HG03354 (cell line): ENCODE measurements at regions not wholly inside any gene's neighbourhood (a gene's known extent, or its start where the extent isn't known, plus 50 kb on each side); places are given as distances from the start of the nearest gene placed in this dataset.

Experiments used
- ATAC-seq: cut with Tn5 transposase; IDR thresholded peaks from one replicate; pipeline ENCODE4 v1.9.1; 2021; ENCODE audit warnings: mild to moderate bottlenecking; ENCODE audit not compliant: unreplicated experiment, poor library complexity, severe bottlenecking

GRCh38 chr17:79201119-79201518 lies 126.5 kb downstream of the ENGASE start:
- ATAC-seq = no peak

DNA sequence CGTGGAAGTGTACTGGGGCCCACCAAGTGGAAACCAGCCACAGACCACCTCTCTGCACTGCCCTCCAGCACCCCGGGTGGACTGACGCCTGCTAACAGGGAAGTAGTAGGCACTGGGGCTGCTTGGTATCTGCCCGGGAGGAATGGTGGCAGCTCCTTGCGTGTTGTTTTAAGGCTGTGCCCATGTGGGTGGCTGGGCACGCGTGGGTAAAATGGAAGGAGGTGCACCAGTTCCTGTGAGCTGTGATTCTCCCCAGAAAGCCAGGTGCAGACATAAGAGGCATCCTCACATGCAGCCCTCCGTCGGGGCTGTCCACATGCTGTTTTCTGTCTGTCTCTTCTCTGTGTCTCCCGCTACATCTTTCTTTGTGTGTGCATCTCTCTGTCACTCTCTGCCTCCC lies 122.3 kb downstream of the ENGASE start:
- no peak for ATAC-seq

GRCh38 chr17:79192503-79193351 lies 118.1 kb downstream of the ENGASE start:
- no peak for ATAC-seq

DNA sequence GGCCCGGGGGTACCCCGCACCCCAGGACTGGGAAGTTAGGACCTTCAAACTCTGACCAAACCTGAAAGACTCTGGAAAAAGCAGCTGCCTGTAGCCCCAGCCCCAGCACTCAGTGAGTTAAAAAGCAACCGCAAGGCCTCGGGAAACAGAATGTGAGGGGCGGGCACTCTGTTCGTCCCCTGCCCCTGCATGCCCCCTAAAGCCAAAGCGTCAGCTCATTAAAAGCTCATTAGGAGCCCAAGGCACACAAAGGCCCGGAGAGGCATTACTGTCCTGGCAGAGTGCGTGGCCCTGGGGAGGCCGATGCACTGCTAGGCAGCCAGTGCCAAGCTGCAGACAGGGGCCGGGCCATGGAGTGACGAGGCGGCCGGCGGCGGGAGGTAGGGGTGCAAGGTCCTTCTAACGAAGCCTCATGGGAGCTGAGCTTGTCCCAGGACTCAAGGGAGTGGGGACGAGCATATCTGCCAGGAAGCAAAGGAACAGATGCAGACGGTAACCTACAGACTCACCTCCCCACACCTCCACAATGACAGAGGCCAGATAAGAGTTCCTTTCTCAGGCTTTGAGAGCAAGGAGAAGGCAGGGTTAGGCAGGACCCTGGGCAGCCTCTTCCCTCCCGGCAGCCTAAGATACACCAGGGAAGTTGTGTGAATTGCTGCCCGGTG lies 116.8 kb downstream of the ENGASE start:
- no peak for ATAC-seq

DNA sequence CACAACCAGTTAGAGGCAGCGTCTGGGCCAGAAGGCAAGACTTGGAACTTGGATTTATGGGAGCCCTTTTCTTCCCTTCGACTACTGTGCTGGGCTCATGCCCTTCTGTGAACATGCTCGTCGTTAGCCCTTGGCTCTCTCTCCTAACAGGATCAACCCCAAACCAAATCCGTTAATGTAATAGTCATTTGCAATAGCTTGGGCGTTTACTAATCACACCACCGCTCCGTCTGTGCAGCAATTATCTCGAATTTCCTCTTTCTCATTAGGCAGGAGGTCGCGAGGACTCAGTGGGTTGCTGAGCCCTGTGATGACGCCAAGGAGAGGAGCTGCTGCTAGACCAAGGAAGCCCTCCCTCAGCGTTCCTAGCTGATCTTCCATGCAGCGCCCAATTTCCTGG lies 114.7 kb downstream of the ENGASE start:
- ATAC-seq = no peak

DNA sequence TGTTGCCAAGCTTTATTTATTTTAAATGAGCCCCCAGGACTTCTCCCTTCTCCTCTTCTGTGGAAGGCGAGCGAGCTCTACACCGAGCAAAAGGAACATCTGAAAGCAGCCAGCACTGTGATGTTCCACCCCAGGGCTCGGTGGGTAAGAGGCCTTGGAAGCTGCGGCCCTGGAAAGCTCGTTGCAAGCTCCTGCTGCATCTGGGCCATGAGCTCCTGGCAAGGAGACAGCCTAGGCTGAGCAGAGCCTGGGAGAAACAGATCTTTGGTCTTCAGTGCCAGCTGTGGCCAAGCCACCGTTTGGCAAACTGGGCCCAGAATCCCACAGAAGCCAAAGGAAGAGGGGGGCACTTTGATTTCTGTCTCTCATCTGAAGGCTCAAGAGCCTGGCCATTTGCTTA lies 114.1 kb downstream of the ENGASE start:
- ATAC-seq = no peak

DNA sequence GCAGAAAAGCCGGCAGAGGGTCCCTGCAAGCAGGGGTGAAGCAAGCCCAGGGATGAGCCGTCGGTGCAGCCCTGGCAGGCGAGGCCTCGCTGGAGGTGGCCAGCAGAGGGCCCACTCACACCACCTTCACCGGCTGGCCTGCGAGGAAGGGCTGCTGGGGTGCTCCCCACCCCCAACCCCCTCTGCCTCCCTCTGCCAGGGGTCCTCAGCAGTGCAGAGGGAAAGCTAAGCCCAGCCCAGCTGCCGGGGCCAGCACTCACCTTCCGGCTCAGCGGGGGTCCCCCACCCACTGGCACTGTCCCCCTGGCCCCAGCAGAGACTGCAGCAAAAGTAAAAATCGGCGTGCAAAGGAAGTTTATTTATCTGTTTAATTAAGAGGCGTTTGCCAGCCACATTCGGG lies 113.4 kb downstream of the ENGASE start:
- ATAC-seq = no peak

DNA sequence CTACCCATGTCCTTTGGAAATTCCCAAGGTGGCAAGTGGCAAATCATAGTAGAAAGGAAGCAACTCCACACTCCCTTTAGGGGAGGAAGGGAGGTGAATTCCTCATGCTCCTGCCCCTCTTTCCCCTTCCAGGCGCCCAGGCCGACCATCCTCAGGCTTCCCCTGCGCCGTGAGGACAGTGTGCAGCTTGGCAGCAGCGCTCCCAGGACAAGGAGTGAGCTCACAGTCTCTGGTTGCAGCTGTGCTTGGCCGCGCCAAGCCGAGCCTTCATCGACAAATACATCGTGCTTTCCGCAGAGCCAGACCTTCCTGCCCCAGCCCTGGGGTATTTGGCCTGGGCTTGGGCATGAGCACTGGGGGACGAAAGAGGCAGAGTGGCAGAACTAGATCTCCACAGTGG lies 112.6 kb downstream of the ENGASE start:
- ATAC-seq = no peak

GRCh38 chr17:79186406-79186805 lies 111.8 kb downstream of the ENGASE start:
- no peak for ATAC-seq

DNA sequence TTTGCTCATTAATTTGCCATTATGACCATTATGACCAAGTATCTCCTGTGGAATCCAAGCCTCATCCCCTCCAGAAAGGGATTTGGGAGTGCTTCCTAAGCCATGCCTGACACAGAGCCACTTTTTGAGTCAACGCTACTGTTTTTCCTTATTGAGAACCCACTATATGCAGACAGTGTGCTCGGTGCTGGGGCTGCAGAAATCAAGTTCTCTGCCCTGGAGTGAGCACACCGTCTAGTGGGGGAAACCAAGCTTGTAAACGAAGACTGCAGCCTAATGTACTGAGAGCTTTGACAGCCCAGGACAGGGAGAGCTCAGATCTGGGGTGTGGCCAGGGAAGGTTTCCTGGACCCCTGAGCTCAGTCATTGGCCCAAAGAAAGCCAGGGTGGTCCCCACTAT lies 111.0 kb downstream of the ENGASE start:
- no peak for ATAC-seq

GRCh38 chr17:79184219-79184618 lies 109.6 kb downstream of the ENGASE start:
- no peak for ATAC-seq

DNA sequence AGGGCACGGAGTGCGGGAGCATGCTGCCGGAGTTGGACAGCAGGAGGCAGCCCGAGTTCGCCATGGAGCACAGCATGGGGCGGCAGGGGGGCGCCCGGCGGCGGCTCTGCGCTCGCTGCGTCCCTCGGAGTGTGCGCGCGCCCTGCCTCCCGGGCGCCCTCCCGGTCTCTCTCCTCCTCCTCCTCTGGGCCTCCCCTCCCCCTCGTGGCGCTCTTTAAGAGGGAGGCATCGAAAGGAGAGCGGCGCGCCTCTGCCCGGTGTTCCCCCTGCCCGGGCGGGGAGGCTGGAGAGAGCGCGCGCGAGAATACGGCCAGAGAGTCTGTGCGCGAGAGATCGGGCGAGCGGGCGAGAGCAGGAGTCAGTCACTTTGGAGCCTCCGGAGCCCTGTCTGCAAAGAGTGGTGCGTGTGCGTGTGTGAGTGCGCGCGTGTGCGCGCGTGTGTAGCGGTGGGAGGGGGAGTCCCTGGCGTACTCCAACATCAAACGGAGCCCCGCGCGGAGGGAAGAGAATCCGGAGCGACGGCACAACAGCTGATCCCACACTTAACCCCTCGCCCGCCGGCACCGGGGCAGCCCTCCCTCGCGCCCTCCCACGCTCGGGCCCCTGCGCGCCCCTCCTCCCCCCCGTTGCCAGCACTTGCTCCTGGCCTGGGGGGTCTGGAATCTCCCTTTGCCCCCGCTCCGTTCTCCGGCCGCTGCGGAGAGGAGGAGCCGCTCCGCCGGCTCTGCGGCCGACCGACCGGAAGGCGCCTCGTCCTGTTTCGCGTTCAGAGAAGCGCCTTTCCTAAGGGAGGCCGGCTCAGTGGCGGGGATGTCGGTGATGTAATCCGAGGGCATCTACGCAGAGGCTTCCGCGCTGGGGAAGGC lies 108.9 kb downstream of the ENGASE start:
- no peak for ATAC-seq

DNA sequence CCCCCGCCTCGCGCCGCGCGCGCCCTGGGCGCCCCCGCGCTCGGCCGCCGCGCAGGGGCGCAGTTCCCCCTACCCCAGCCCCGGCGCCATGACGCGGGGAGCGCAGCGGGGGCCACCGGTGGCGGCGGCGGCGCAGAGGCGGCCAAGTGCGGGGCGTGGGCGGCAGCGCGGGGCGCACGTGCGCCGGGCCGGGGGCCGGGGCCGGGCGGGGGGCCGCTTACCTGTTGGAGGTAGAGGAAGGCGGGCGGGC lies 108.3 kb downstream of the ENGASE start:
- no peak for ATAC-seq

DNA sequence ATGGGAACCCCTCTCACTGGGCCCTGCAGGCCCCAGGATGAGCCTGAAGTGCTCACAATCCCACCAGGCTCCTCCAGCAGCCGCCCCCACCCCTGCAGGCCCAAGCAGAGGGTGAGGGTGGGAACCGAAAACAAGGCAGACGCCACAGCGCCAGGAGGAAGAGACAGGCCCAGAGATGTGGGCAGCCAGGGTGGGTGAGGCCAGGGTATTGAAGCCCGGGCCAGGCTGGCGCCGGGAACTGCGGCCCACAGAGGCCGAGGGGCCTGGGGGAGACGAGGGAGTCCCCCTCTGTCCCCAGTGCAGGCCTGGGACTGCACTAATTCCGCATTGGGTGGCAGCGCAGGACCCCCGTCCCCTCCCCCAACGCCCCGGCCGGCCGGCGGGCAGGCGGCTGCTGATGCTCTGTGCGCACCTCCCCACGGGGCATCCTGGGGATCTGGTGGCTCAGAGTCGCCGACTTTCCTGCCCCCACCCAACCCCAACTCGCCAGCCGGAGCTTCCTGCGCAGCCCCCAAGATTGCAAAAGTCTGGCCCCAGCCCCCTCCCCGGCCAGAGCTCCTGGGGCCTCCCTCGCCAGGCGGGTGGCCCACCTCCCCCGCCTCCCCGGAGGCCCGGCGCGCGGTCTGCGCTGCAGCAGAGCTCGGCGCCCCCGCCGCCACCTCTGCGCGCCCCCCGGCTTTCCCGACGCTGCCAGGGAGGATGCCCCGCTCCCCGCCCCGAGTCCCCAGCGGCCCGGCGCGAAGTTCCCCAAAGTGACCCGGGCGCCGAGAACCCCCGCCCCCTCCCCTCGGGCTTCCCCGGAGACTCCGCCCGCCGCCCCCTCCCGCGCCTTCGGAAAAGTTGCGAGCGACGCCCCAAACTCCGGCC lies 107.8 kb downstream of the ENGASE start:
- ATAC-seq = no peak

DNA sequence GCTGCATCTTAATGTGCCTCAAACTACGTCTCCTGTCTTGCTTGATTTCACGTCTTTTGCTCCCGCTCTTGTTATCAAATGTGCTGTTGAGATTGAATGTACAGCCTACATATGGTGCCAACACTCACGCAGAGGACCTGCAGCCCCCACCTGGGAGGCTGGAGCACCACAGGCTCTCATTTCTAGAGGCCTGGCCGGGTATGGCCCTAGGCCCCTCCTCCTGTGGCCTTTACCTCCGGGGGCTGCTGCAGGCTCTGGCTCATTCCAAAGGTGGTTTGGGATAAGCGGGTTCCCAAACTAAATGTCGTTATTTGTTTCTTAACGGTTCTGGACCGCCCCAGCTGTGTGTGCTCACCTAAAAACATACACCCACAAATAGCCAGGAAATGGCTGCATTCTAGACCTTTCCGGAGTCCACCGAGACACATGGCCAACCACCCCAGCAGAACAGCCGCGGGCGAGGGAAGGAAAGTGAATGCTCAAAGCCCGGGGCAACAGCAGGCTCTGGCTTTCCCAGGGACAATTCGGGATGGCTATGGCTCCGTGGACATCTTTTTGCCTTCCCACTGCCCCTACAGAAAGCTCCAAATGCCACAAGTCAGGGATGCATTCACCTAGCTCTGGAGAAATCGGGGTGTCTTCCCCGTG lies 105.9 kb downstream of the ENGASE start:
- no peak for ATAC-seq

DNA sequence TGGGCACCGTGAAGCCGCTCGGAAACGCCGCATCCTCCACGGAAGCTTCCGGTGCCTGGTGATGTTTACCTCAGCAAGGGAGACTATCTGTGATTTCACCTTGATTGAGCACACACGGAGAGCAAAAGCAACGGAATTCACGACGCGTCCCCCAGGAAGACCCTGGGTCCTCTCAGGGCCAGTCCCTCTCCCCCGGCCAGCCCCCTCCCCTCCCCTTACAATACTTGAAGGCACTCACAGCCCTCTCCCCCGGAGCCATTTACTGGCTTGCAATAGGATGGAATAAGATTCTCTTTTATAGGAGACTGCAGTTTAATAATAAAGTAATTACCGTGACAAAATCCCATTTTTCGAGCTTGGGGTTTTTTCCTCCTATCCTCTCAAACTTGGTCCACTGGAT lies 104.7 kb downstream of the ENGASE start:
- ATAC-seq = no peak

- no peak for ATAC-seq
These were observed 103.3 kb downstream of the ENGASE start for GRCh38 chr17:79177877-79178276.

GRCh38 chr17:79176792-79177601 lies 102.4 kb downstream of the ENGASE start:
- no peak for ATAC-seq
